ENCODE measurements at regions not wholly inside any gene's neighbourhood (a gene's known extent, or its start where the extent isn't known, plus 50 kb on each side); places are given as distances from the start of the nearest gene placed in this dataset.

DNA sequence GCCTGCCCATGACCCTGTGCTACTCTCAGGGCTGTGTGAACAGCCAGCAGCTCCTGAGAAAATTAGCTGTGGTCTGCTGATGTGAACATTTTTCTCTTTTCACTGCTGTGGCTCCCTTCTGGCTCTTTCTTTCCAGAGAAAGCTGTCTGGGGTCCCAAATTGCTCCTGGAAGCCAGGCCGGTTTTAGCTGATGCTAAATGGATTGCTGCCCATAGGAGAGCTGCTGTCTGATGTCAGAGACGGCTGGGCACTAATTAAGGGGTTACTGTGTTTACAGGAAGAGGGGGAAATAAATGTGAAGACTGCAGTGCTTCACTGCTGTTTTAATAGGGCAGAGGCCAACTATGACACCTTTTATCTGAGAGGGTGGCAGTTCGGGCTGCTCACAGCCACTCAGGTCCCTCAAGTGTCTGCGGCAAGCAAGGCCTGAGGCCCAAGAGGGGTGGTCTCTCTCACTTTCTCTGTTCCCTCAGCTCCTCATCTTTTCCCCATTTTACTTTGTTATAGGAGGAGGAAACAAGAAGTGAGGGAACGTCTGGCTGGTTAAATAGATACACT, 106.0 kb upstream of the GNG12 start:
- BruUV-seq (replicated peaks): no TSS peak
- ChIA-PET RAD21 (ENCODE audit: unreplicated experiment) (no interaction called here), SMC1A (ENCODE audit: uncharacterized antibody, unreplicated experiment) (no interaction called here), CTCF (no interaction called here), POLR2A (no interaction called here)
- in situ Hi-C loops (cut with MboI) (no loop called here), intact Hi-C loops (cut with micrococcal nuclease; ENCODE audit: unreplicated experiment) (no loop called here)
- Histone ChIP-seq H2AFZ (ENCODE audit: control insufficient read depth, low read depth, low read length) (no peak overlapping the region), H4K20me1 (ENCODE audit: control insufficient read depth, insufficient read depth) (no peaks in the 10 kb centered on the region), H3K9ac (ENCODE audit: control insufficient read depth, insufficient read depth, low read length) (no peak overlapping the region), H3K27me3 (replicated peaks in 1 of 2; ENCODE audit: control insufficient read depth in 2 of 2, insufficient read depth in 2 of 2, low read length in 1 of 2) (no peaks in the 10 kb centered on the region; a peak in 2 of 4 replicates), H3K4me1 (ENCODE audit: control insufficient read depth, insufficient read depth, low read length) (no peaks in the 10 kb centered on the region), H3K36me3 (ENCODE audit: control insufficient read depth in 2 of 2, insufficient read depth in 2 of 2, low read length in 1 of 2) (no peaks in the 10 kb centered on the region), H3K9me3 (replicated peaks; ENCODE audit: control insufficient read depth, insufficient read depth, low read length) (no peaks in the 10 kb centered on the region), H3K79me2 (ENCODE audit: control insufficient read depth, insufficient read depth, low read length) (no peaks in the 10 kb centered on the region), H3K27ac (ENCODE audit: control insufficient read depth, insufficient read depth) (no peak overlapping the region), H3K4me3 (no peak overlapping the region), H3K4me2 (ENCODE audit: control insufficient read depth, insufficient read depth) (no peak overlapping the region)
- ATAC-seq: no peak
- TF ChIP-seq EED (IDR thresholded peaks at IDR 0.05; ENCODE audit: low read depth) (no peak), NRF1 (conservative IDR thresholded peaks at IDR 0.05; ENCODE audit: low read depth, low read length) (no peak)
- TF ChIP-seq, protein P1, sequence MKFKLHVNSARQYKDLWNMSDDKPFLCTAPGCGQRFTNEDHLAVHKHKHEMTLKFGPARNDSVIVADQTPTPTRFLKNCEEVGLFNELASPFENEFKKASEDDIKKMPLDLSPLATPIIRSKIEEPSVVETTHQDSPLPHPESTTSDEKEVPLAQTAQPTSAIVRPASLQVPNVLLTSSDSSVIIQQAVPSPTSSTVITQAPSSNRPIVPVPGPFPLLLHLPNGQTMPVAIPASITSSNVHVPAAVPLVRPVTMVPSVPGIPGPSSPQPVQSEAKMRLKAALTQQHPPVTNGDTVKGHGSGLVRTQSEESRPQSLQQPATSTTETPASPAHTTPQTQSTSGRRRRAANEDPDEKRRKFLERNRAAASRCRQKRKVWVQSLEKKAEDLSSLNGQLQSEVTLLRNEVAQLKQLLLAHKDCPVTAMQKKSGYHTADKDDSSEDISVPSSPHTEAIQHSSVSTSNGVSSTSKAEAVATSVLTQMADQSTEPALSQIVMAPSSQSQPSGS (IDR thresholded peaks at IDR 0.05; ENCODE audit: low read length): no peak
- no peak for FAIRE-seq
- WGBS (ENCODE audit: insufficient coverage, insufficient replicate concordance, low lambda C conversion rate, missing lambda C conversion rate): 1% methylated on average over 4 of the region's 5 CpGs
- no peak for DNase-seq (ENCODE audit: low read depth, low spot score)

GRCh38 chr1:67937651-67938050, 104.4 kb upstream of the GNG12 start:
- H3K4me3 ChIP-seq: no peak overlapping the region
- ChIA-PET SMC1A (ENCODE audit: uncharacterized antibody, unreplicated experiment) (interaction anchor here (0.5 kb wide), 1 partner anchor 86 kb away, joined by 3 read pairs; no protein-coding TSS in a partner anchor), CTCF (no interaction called here), RAD21 (ENCODE audit: unreplicated experiment) (no interaction called here), POLR2A (no interaction called here)
- intact Hi-C loops (cut with micrococcal nuclease; ENCODE audit: unreplicated experiment) (no loop called here), in situ Hi-C loops (cut with MboI) (no loop called here)
- FAIRE-seq (no peak), DNase-seq (ENCODE audit: low read depth, low spot score) (no peak), ATAC-seq (no peak)
- H3K4me1 ChIP-seq (ENCODE audit: control insufficient read depth, insufficient read depth, low read length): no peaks in the 10 kb centered on the region
- 19% methylated on average over 9 of the region's 9 CpGs for WGBS (ENCODE audit: insufficient coverage, insufficient replicate concordance, low lambda C conversion rate, missing lambda C conversion rate)
- no peaks in the 10 kb centered on the region for H3K36me3 ChIP-seq (ENCODE audit: control insufficient read depth in 2 of 2, insufficient read depth in 2 of 2, low read length in 1 of 2)
- H3K27me3 ChIP-seq (replicated peaks in 1 of 2; ENCODE audit: control insufficient read depth in 2 of 2, insufficient read depth in 2 of 2, low read length in 1 of 2): no peaks in the 10 kb centered on the region; a peak in 2 of 4 replicates
- no peak overlapping the region for H3K27ac ChIP-seq (ENCODE audit: control insufficient read depth, insufficient read depth)
- H3K79me2 ChIP-seq (ENCODE audit: control insufficient read depth, insufficient read depth, low read length): no peaks in the 10 kb centered on the region
- no peak overlapping the region for H3K9ac ChIP-seq (ENCODE audit: control insufficient read depth, insufficient read depth, low read length)
- no peaks in the 10 kb centered on the region for H3K9me3 ChIP-seq (replicated peaks; ENCODE audit: control insufficient read depth, insufficient read depth, low read length)
- no peak overlapping the region for H3K4me2 ChIP-seq (ENCODE audit: control insufficient read depth, insufficient read depth)
- no peaks in the 10 kb centered on the region for H4K20me1 ChIP-seq (ENCODE audit: control insufficient read depth, insufficient read depth)
- H2AFZ ChIP-seq (ENCODE audit: control insufficient read depth, low read depth, low read length): no peak overlapping the region
- no TSS peak for BruUV-seq (replicated peaks)
- TF ChIP-seq SMARCA5 (IDR thresholded peaks at IDR 0.05) (no peak), PRDM15 (CRISPR knock-in tag; IDR thresholded peaks at IDR 0.05) (no peak), LARP7 (IDR thresholded peaks at IDR 0.05) (no peak), TCF12 (IDR thresholded peaks at IDR 0.05; ENCODE audit: low read depth, low read length) (no peak), SMAD5 (IDR thresholded peaks at IDR 0.05; ENCODE audit: low read depth) (no peak), MEF2A (IDR thresholded peaks at IDR 0.05; ENCODE audit: insufficient read depth, low read depth, low read length) (no peak), PKNOX1 (IDR thresholded peaks at IDR 0.05) (no peak), CHD4 (IDR thresholded peaks at IDR 0.05) (no peak), EED (IDR thresholded peaks at IDR 0.05; ENCODE audit: low read depth) (no peak), HDGF (IDR thresholded peaks at IDR 0.05) (no peak)
- TF ChIP-seq, protein P2, sequence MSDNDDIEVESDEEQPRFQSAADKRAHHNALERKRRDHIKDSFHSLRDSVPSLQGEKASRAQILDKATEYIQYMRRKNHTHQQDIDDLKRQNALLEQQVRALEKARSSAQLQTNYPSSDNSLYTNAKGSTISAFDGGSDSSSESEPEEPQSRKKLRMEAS (IDR thresholded peaks at IDR 0.05; ENCODE audit: low read depth, low read length): no peak
